NCI-H748 treated with DMSO at 0.1 percent for 48 hours (cell line): ENCODE measurements at regions not wholly inside any gene's neighbourhood (a gene's known extent, or its start where the extent isn't known, plus 50 kb on each side); places are given as distances from the start of the nearest gene placed in this dataset.

ENCODE experiments used
- DNase-seq: peaks from one replicate; lab custom pipeline; 2025; lab: John Stamatoyannopoulos, UW

DNA sequence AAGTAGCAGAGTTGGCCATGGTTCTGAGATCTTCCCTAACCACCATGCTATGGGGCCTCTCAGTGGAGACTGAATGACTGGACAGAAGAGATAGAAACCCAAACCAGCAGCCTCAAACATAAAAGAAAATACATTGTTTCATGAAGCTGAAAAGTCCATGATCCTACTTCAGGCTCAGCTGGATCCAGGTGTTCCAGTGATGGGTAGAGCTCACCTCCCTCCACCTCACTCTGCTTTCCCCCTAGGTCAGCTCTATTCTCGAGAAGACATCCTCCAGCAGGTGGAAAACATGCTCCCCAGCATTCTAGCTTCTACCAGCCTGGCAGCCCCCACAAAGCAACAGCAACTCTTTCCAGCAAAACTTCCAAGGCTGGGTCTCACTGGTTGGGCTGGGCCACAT lies 132.1 kb downstream of the OAT start:
- no peak for DNase-seq

- DNase-seq = no peak
These were observed 132.9 kb downstream of the OAT start for GRCh38 chr10:124285587-124286527.

- DNase-seq = no peak
These were observed 134.8 kb downstream of the OAT start for GRCh38 chr10:124283949-124284250.

GRCh38 chr10:124283215-124283948 lies 135.3 kb downstream of the OAT start:
- DNase-seq = no peak

DNA sequence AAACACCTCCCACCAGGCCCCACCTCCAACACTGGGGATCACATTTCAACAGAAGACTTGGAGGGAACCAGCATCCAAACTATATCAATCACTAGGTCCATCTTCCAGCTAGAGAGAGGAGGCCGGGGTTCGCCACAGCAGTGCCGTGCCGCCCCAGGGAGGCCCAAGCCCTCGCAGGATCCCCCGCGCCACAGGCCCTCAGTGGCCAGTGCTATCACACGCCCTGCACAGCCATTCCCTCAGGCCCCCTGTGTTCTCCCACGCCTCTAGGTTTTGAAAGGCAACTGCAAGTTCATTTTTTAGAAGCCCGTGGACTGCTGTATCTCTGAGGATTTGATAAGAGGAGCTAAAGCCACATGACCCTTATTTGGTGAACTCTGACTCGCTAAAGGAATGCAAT lies 136.4 kb downstream of the OAT start:
- DNase-seq = no peak

GRCh38 chr10:124281666-124282065 lies 137.1 kb downstream of the OAT start:
- no peak for DNase-seq

- no peak for DNase-seq
These were observed 137.8 kb downstream of the OAT start for GRCh38 chr10:124280916-124281315.

GRCh38 chr10:124279882-124280281 lies 138.8 kb downstream of the OAT start:
- no peak for DNase-seq

GRCh38 chr10:124279298-124279697 lies 139.4 kb downstream of the OAT start:
- no peak for DNase-seq

DNA sequence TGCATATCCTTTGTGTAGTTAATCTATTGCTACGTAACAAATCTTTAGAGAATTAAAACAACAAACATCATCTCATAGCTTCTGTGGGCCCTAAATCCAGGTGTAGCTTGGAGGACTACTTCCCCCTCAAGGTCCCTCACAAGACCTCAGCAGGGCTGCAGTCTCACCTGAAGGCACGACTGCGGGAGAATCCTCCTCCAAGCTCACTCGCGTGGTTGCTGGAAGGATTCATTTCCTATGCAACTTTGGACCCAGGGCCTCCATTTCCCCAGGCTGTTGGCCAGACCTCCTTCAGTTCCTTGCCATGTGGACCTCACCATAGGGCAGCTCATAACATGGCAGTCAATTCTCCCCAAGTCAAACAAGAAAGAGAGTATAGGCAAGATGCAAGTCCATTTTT lies 140.4 kb downstream of the OAT start:
- no peak for DNase-seq

DNA sequence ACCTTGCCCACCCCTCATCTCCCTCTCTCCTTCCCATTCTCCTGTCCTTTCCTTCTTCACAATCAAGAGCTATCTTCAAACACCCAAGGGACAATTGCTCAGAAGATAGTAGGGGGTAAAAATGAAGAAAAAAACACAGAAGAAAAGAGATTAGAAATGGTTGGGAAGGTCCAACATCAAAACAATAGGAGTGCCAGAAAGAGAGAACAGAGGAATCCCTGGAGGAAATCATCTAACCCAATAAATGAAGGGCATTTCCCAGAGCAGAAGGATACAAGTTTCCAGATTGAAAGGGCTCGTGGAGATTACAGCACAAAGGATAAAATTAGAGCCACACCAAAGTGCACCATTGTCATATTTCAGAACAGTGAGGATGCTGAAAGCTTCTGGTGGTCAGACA lies 145.6 kb downstream of the OAT start:
- DNase-seq = no peak

DNA sequence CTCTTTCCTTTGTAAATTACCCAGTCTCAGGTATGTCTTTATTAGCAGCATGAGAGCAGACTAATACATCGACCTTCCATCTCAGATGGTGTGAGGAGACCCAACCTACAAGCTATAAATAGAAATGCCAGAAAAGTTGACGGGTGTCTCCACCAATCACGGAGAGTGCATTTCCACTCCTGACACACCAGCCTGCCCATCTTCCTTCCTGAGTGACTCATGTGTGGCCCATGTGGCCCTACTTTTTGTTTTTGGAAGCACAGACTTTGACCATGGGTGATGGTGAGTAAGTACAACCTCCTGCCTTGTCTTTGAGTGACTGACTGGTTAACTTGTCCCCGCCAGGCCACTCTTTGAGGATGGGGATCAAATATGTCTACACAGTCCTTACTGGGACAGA lies 147.0 kb downstream of the OAT start:
- DNase-seq = no peak

DNA sequence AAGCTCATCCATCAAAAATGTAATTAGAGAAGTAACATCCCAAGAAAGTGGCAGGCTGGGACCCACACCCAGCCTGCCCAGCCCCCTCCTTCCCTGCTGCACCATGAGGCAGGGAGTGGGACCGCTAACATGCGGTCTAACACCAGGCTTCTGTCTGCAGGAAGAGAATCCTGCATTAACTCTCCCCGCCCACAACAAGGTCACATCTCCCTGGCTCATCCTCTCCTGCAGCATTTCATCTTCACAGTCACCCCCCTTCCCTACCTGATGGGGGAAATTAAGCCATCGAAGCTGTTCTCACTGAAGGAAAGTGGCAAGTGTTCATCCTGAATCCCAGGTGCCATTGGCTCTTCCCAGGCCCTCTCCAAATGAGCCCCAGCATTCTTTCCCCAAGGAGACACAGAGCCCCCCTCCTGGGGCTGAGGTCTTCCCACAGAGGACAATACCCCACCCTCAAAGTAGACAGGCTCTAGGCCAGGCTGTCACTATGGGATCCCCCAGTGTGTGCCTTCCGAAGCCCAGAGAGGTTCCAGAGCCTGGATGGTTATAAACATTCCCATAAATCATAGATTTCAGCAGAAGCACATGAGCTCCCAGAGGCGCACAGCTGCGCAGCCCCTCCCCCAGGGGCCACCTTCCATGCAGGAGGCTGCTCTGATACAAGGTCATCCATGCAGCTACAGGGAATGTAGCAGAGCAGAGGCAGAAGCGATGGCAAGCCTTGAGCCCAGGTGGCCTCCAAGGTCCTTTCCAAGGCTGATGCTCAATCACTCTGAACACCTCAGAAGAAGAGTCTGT lies 148.0 kb downstream of the OAT start:
- DNase-seq = no peak

DNA sequence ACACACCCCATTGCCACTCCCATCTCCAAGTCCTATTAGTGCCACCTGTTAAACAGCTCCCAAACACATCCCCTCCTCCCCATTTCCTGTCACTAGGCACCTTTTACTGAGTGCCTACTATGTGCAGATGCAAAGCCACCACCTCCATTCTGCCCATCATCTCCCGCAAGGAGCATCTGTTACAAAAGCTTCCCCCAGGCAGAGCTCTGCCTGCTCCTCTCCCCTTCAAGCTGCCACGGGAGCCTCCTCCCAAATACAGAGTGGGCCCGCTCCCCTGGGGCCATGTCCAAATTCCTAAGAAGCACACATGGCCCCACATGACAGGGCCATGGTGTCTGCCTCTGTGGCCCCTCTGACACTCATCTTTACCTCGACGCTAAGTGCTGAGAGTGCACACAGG lies 149.7 kb downstream of the OAT start:
- no peak for DNase-seq

DNA sequence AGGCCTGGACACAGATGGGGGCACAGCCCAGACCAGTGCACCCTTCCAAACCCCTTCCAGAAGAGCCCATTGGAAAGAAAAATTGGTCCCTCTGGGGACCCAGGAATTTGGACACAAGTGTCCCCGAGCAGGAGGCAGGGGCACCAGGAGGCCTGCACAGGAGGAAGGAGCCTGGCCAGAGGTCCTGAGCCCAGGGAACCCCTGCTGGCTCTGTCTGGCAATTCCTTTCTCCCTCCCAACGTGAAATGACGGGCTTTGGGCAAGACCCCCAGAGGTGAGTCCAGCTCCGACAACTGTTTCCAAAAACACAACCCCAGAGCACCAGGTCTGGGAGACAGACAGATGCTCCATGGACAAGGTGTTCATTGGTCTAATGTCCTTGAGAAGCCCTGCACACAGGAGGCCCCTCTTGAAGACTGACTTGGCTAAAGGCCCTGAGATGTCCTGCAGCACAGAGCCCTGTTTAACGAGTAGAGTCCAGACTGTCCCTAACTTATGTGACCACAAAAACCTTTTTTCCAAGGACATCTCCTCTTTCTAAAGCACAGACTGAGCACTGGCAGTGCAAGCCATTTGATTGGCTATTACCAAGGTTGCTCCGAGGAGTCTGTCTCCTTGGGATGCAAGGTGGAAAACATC lies 150.7 kb downstream of the OAT start:
- no peak for DNase-seq

- DNase-seq = no peak
These were observed 151.4 kb downstream of the OAT start for GRCh38 chr10:124267231-124267885.

DNA sequence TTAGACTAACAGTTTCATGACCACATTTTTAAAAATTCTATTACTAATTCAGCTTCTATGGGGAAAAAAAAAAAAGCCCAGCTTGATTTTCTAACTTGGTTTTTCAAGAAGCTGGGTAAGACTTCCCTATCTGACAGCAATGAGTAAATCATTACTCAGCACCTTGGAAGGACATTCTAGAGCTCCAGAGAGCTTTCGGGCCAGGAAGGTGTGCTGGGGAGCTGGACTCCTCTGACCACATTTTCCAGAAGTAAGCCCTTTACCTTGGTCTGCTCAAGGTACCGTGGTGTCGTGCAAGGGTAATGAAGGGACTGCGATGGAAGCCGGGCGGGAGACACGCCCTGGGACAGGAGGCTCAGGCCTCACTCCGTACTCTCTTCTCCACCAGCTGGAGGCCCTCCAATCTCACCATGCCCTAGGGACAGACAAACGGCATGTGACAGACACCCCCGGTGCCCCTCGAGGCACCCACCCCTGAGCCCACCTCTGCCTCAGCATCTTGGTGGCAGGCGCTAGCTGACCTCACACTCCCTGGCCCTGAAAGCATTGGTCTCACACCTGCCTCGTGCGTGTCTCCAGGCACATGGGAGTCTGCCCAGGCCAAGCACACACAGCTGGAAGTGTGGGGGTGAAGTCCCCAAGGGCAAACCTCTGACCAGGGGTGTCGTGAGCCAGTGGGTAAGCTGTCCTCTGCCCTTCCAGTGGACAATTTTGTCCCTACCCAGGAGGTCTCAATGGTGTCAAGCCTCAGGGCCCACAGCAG lies 152.1 kb downstream of the OAT start:
- no peak for DNase-seq

DNA sequence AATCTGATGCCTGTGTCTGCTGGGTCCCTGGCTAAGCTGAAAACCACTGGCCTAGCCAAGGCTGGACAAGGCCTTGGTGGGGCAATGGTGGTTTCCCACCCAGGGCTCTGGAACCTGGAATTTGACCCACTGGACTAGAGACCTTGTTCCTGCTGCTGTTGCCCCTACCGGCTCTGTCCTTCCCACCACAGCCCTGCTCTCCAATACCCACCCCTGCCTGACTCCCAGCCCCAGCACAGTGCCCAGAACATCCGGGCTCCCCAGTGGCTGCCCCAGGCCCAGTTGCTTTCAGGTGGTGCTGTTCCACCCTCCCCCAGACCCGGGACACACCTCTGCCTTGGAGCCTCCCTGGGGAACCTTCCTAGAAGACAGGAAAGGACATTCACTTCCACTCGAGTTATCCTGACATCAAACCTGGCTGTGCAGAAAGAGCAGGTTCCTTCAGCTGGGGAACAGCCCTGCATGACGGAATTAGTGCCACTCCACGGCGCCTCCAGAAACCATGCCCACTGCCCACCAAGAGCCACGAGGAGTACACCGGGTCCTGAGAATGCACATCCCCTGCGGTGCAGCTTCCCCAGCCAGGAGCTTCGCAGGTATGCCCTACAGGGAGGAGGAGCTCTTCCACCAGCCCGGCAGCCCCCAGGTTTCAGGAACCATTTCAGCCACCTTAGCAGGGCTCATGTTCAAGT lies 152.8 kb downstream of the OAT start:
- DNase-seq = no peak

GRCh38 chr10:124265391-124265745 lies 153.4 kb downstream of the OAT start:
- no peak for DNase-seq

GRCh38 chr10:124264711-124265390 lies 153.9 kb downstream of the OAT start:
- DNase-seq = no peak
